Liver (tissue), 8 donors: ENCODE measurements at regions not wholly inside any gene's neighbourhood (a gene's known extent, or its start where the extent isn't known, plus 50 kb on each side); places are given as distances from the start of the nearest gene placed in this dataset.

ENCODE experiments used
- DNase-seq: peaks from one replicate; pipeline ENCODE4 v3.0.0-alpha.2; 2017; ENCODE audit warnings: low spot score
- H3K27ac ChIP-seq, 2 donors: one replicate each; pipeline ENCODE4 v1.7.0; 2013; ENCODE audit warnings: inconsistent platforms in 2 of 2, low read length in 2 of 2, control low read depth in 1 of 2, low read depth in 1 of 2, mild to moderate bottlenecking in 1 of 2
- H3K27me3 ChIP-seq, 4 donors: one replicate each; pipeline versions ENCODE4 v1.6.1 to v1.7.0; 2013; ENCODE audit warnings: low read length in 3 of 4, inconsistent platforms in 1 of 4, mild to moderate bottlenecking in 1 of 4, moderate library complexity in 1 of 4; ENCODE audit not compliant: control insufficient read depth in 4 of 4, insufficient read depth in 4 of 4
- H3K36me3 ChIP-seq, 4 donors: one replicate each; pipeline versions ENCODE4 v1.6.1 to v1.7.0; 2013; ENCODE audit warnings: low read length in 3 of 4, mild to moderate bottlenecking in 3 of 4, low read depth in 1 of 4, moderate library complexity in 1 of 4; ENCODE audit not compliant: control insufficient read depth in 4 of 4, insufficient read depth in 3 of 4
- H3K4me1 ChIP-seq, 4 donors: one replicate each; pipeline versions ENCODE4 v1.6.1 to v1.7.0; 2013; ENCODE audit warnings: low read length in 3 of 4, mild to moderate bottlenecking in 3 of 4, moderate library complexity in 1 of 4; ENCODE audit not compliant: control insufficient read depth in 4 of 4, insufficient read depth in 4 of 4
- H3K4me3 ChIP-seq, 3 donors: one replicate each; pipeline versions ENCODE4 v1.6.1 to v1.7.0; 2013; ENCODE audit warnings: low read length in 3 of 3, control low read depth in 1 of 3, low read depth in 1 of 3, mild to moderate bottlenecking in 1 of 3
- H3K9ac ChIP-seq, 2 donors: one replicate each; pipeline ENCODE4 v1.7.0; 2013; ENCODE audit warnings: low read length in 2 of 2, mild to moderate bottlenecking in 2 of 2, moderate library complexity in 2 of 2, control low read depth in 1 of 2, low read depth in 1 of 2
- H3K9me3 ChIP-seq, 4 donors: one replicate each; pipeline versions ENCODE4 v1.6.1 to v1.7.0; 2013; ENCODE audit warnings: low read length in 3 of 4; ENCODE audit not compliant: control insufficient read depth in 4 of 4
- ATF3 ChIP-seq: IDR thresholded peaks from 2 replicates; pipeline ENCODE4 v1.6.1; 2016; ENCODE audit warnings: antibody characterized with exemption
- CTCF ChIP-seq: fragments of 150-350 bp; IDR thresholded peaks from 2 replicates; pipeline ENCODE4 v1.5.1; 2017; ENCODE audit warnings: improper control_type of control experiment, low read depth, low read length; ENCODE audit not compliant: missing input control
- EGR1 ChIP-seq, 2 donors: IDR thresholded peaks; 2 replicates each; pipeline ENCODE4 v1.6.1; 2016 to 2018; ENCODE audit warnings: antibody characterized with exemption in 2 of 2, low read depth in 2 of 2
- FOXA1 ChIP-seq: IDR thresholded peaks from 2 replicates; pipeline ENCODE4 v1.6.1; 2016; ENCODE audit warnings: antibody characterized with exemption
- FOXA2 ChIP-seq: IDR thresholded peaks from 2 replicates; pipeline ENCODE4 v1.6.1; 2016; ENCODE audit warnings: antibody characterized with exemption
- GABPA ChIP-seq, 2 donors: IDR thresholded peaks in 1 of 2; conservative IDR thresholded peaks in 1 of 2; 2 replicates each; pipeline ENCODE4 v1.6.1; 2016; ENCODE audit warnings: antibody characterized with exemption in 2 of 2, mild to moderate bottlenecking in 1 of 2, moderate library complexity in 1 of 2
- HNF4A ChIP-seq, 2 donors: conservative IDR thresholded peaks; 2 replicates each; pipeline ENCODE4 v1.6.1; 2016; ENCODE audit warnings: antibody characterized with exemption in 2 of 2, mild to moderate bottlenecking in 2 of 2
- HNF4G ChIP-seq: IDR thresholded peaks from 2 replicates; pipeline ENCODE4 v1.6.1; 2016; ENCODE audit warnings: antibody characterized with exemption
- JUND ChIP-seq, 2 donors: IDR thresholded peaks; 2 replicates each; pipeline ENCODE4 v1.6.1; 2016; ENCODE audit warnings: antibody characterized with exemption in 2 of 2
- MAX ChIP-seq: IDR thresholded peaks from 2 replicates; pipeline ENCODE4 v1.6.1; 2016; ENCODE audit warnings: antibody characterized with exemption
- NR2F2 ChIP-seq: IDR thresholded peaks from 2 replicates; pipeline ENCODE4 v1.6.1; 2016; ENCODE audit warnings: antibody characterized with exemption
- RAD21 ChIP-seq, 2 donors: IDR thresholded peaks; 2 replicates each; pipeline ENCODE4 v1.6.1; 2016; ENCODE audit warnings: antibody characterized with exemption in 2 of 2, mild to moderate bottlenecking in 2 of 2
- REST ChIP-seq: IDR thresholded peaks from 2 replicates; pipeline ENCODE4 v1.6.1; 2016; ENCODE audit warnings: antibody characterized with exemption, mild to moderate bottlenecking
- RXRA ChIP-seq, 2 donors: IDR thresholded peaks; 2 replicates each; pipeline ENCODE4 v1.6.1; 2017 to 2018; ENCODE audit warnings: antibody characterized with exemption in 2 of 2, mild to moderate bottlenecking in 1 of 2
- SP1 ChIP-seq: IDR thresholded peaks from 2 replicates; pipeline ENCODE4 v1.6.1; 2018; ENCODE audit warnings: antibody characterized with exemption, mild to moderate bottlenecking
- TAF1 ChIP-seq: conservative IDR thresholded peaks from 2 replicates; pipeline ENCODE4 v1.6.1; 2016; ENCODE audit warnings: antibody characterized with exemption, mild to moderate bottlenecking
- YY1 ChIP-seq: IDR thresholded peaks from 2 replicates; pipeline ENCODE4 v1.6.1; 2016; ENCODE audit warnings: antibody characterized with exemption, mild to moderate bottlenecking
- ZBTB33 ChIP-seq: IDR thresholded peaks from 2 replicates; pipeline ENCODE4 v1.6.1; 2016; ENCODE audit warnings: antibody characterized with exemption
- WGBS: extraction: QIAGEN DNeasy Blood & Tissue Kit; methylation state at CpG from one replicate; pipeline ENCODE4 v1.1.7; 2013; 5-methylcytosine and 5-hydroxymethylcytosine counted together
- donor health status: healthy.
- donor health status: healthy.
- donor health status: healthy.
- donor health status: healthy.
- donor health status: healthy.

- H3K36me3 ChIP-seq, result no peaks in the 10 kb centered on the region
- H3K27ac ChIP-seq, result no peak overlapping the region
- WGBS, result 71% methylated on average over 6 of the region's 6 CpGs
- no peak overlapping the region for H3K9ac ChIP-seq
- no peak overlapping the region for H3K4me3 ChIP-seq
- H3K4me1 ChIP-seq, result no peaks in the 10 kb centered on the region
- TF ChIP-seq MAX, result no peak
- no peak for TF ChIP-seq HNF4G
- no peak for TF ChIP-seq RXRA (IDR thresholded peaks at IDR 0.05)
- no peak for TF ChIP-seq REST
- no peak for TF ChIP-seq EGR1 (IDR thresholded peaks at IDR 0.05; ENCODE audit: low read depth in 2 of 2)
- no peak for TF ChIP-seq CTCF
- no peak for TF ChIP-seq FOXA2
- no peak for TF ChIP-seq GABPA (IDR thresholded peaks at IDR 0.05 in 1 of 2, conservative IDR thresholded peaks at IDR 0.05 in 1 of 2)
- no peak for TF ChIP-seq YY1
- TF ChIP-seq NR2F2, result no peak
- TF ChIP-seq ZBTB33, result no peak
- no peak for TF ChIP-seq HNF4A (conservative IDR thresholded peaks at IDR 0.05)
- TF ChIP-seq FOXA1, result no peak
- DNase-seq, result no peak
- H3K27me3 ChIP-seq, result no peaks in the 10 kb centered on the region
- peaks cover 1 to 6% (median 4%) of the 10 kb centered on the region in 4 donors for H3K9me3 ChIP-seq
Observed at GRCh38 chr13:97629601-97630272, 195.8 kb downstream of the RAP2A start.

- WGBS, result 93% methylated on average over 4 of the region's 4 CpGs
- DNase-seq, result no peak
- H3K9ac ChIP-seq, result no peak overlapping the region
- H3K4me3 ChIP-seq, result no peak overlapping the region
- H3K36me3 ChIP-seq, result no peaks in the 10 kb centered on the region
- H3K27ac ChIP-seq, result no peak overlapping the region
- H3K9me3 ChIP-seq, result peaks cover 1 to 6% (median 4%) of the 10 kb centered on the region in 4 donors
- H3K4me1 ChIP-seq, result no peaks in the 10 kb centered on the region
- no peaks in the 10 kb centered on the region for H3K27me3 ChIP-seq
- TF ChIP-seq JUND (IDR thresholded peaks at IDR 0.05) (no peak), FOXA1 (no peak), NR2F2 (no peak), HNF4A (conservative IDR thresholded peaks at IDR 0.05) (no peak), RAD21 (IDR thresholded peaks at IDR 0.05) (no peak), TAF1 (no peak), SP1 (no peak), MAX (no peak), REST (no peak), HNF4G (no peak), RXRA (IDR thresholded peaks at IDR 0.05) (no peak), ATF3 (no peak), ZBTB33 (no peak)
Observed at GRCh38 chr13:97630725-97631124, 196.8 kb downstream of the RAP2A start.
